ENCODE measurements at regions not wholly inside any gene's neighbourhood (a gene's known extent, or its start where the extent isn't known, plus 50 kb on each side); places are given as distances from the start of the nearest gene placed in this dataset.

GRCh38 chr2:58432491-58433170, 191.5 kb upstream of the FANCL start:
- TF ChIP-seq CTCF (IDR thresholded peaks at IDR 0.05; ENCODE audit: low read length) = no peak
- TF ChIP-seq EZH2 (IDR thresholded peaks at IDR 0.05; ENCODE audit: borderline replicate concordance, low read length) = no peak

Data from OCI-LY1 (cell line).